HG03139 (cell line): ENCODE measurements at regions not wholly inside any gene's neighbourhood (a gene's known extent, or its start where the extent isn't known, plus 50 kb on each side); places are given as distances from the start of the nearest gene placed in this dataset.

ENCODE experiments used
- ATAC-seq: cut with Tn5 transposase; IDR thresholded peaks from one replicate; pipeline ENCODE4 v1.9.1; 2021; ENCODE audit not compliant: unreplicated experiment

DNA sequence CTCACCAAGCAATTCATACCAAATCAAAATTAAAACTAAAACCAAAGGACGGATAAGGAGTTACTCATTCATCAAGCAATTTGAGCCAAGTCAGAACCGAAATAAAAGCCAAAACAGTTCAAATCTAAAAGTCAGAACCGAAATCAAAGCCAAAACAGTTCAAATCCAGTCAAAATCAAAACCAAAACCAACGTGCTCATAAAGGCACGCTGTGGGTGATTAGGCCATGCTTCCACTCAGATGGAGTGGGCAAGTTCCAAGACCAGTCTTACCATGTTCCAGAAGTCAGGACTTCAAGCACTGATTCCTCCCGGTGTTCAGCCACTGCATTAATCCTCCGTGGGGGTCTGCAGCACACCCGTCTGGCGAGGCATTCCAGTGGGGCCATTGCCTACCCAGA, 409.3 kb downstream of the TGFB2 start:
- no peak for ATAC-seq

DNA sequence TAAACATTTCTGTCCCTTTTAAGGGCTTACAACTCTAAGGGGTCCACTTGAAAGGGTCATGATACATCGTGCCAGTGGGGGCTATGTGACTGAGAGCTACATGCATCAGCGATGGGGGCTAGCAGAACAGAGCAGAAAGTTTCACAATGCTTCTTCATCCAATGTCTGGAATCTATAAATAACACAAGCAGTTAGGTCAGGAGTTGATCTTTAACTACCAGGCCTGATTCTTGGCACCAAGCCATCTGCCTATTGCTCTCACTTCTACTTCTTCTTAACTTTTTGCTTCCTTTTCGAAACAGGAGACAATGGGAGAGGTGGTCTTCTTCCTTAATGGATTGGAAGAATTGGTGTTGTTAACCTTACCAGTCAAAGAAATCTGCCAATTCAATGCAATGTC, 410.0 kb downstream of the TGFB2 start:
- ATAC-seq = no peak

DNA sequence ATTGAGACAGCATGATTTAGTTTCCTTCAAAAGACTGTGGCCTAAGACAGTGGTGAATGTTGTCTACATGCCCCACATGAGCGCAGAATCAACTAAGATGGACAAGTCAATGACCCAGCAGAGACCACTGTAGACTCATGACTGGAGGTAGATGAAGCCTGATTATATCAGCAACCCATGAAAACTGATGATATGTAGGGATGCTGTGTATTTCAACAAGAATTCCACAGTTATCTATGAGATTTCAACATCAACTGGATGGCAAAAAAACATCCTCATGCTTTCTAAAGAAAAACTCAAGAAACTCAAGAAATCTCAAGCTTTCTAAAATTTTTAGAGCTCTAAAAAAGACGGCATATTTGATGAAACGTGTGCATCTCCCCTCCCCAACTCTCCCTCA, 413.9 kb upstream of the LYPLAL1 start:
- ATAC-seq = no peak

DNA sequence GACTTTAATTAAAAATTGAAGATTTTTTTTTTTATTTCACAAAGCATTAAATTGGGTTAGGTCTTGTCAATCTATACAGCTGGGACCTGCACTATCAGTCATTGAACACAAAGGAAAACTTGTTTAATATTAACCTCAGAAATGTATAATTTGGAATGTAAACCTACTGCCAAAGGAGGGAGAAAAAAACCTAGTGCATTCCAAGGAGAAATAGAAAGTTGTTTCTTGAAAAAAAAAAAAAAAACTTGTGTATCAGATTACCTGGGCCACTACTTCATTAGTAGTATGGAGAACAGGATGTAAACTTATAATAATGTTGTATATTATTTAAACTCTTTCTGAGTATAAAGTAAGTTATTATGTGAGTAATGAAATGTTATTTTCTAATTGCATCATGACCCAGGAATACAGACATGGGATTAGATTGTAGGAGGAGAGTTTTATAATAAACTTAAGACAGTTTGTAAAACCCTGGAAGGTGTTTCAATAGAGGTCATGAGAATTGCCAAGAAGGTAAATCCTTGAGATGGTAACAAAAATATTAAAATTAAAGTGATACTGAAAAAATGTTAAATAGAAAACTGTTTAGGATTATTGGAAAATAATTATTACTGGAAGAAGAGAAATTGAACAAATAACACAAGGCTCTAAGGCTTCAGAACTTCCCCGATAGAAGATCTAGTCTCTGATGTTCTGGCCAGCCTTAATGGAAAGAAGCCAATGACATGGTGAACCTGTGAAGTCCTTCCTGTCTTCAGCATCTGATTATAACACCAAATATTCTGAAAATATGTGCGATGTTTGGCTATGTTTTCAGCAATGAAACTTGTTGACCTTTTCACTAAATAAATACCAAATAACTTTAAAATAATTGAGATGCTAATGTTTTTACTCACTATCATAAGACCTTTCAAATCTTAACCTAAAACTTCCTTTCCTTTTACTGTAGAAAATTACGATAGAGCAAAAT, 412.8 kb upstream of the LYPLAL1 start:
- ATAC-seq = no peak

DNA sequence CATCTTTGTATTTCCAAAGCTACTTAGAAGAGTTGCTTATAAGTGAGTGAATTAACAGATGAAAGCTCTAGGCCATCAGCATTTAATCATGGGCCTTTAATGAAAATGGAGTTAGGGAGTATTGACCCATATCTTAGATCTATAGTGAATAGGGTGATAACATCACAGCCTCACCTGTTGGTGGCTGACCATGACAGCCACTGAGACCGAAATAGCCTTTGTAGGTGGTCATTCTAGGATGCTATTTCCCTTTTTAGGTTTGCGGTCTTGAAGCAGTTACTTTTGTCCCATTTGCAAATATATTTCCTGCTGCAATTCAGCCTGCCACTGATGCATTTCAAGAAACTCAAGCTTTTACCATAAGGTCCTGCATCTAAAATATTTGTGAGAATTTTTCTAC, 410.1 kb upstream of the LYPLAL1 start:
- ATAC-seq = no peak

DNA sequence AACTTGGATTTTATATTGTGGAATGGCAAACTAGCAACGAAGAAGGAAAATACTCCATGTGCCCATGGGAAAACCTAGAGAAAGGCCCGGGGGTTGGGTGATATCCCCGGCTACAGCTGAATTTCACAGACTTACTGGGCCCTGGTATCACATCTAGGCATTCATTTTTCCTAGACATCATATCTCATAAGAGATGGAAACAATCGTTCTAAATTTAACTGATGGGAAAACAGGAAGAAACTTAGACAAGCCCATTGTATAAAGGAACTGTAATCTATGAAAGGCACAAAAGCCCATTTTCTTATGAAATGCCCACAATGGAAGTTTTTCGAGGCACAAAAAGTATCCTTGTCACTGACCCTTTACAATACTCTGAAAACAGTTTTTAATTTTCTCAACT, 407.9 kb upstream of the LYPLAL1 start:
- no peak for ATAC-seq

DNA sequence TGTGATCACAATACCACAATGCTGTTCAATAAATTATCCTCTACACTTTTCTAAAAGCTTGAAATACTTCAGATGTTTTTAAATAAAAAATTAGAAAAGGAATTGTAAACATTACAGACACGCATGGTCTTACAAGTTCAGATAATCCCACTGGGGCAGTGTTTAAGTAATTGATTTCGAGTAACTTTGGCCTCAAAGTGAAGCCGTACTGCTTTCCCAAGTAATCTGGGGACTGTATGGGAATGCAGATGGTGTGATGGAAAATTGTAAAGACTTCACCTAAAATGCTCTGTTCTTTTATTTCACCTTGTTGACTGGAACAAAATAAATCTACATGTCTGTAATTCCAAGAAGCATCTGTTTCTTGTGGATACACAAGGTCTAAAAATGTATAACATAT, 401.7 kb upstream of the LYPLAL1 start:
- ATAC-seq = no peak

DNA sequence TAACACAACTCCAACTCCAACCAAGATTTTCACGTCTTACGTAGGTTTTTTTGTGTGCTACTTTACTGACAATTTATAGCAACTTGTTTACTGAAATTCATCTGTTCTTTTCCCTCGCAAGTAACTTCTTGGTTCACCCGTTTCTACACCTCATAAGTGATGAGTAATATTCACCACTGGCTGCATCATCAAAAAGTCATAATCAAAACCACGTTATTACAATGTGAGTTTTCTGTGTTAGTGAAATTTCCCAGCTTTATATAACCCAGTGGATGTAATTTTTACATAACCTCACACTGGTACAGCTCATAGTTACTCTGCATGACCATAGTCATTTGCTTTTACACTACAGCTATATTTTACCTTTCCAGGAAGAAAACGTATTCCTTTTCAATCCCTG, 401.1 kb upstream of the LYPLAL1 start:
- ATAC-seq = no peak

DNA sequence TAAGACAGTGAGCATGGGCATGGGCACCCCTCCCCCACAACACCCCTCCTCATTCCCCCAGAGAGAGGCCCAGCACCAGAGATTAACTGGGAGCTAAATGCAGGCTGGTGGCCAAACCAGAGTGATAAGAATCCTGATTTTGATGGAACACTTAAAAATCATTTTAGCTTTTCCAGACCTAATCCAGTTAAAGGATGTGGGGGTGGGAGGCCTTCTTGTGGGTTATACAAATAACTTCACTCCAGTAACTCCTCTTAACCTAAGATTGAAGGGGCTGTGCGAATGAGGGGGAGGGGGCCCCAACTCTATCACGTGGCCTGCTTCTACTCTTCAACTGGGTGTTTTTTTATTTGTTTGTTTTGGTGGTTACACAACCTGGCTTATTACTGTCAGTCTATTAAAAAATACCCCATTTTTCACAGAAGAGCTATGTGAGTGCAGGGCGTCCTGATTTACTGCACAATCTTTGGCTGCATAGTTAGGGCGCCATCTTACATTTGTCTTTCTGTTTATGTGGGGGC, 398.1 kb upstream of the LYPLAL1 start:
- no peak for ATAC-seq

DNA sequence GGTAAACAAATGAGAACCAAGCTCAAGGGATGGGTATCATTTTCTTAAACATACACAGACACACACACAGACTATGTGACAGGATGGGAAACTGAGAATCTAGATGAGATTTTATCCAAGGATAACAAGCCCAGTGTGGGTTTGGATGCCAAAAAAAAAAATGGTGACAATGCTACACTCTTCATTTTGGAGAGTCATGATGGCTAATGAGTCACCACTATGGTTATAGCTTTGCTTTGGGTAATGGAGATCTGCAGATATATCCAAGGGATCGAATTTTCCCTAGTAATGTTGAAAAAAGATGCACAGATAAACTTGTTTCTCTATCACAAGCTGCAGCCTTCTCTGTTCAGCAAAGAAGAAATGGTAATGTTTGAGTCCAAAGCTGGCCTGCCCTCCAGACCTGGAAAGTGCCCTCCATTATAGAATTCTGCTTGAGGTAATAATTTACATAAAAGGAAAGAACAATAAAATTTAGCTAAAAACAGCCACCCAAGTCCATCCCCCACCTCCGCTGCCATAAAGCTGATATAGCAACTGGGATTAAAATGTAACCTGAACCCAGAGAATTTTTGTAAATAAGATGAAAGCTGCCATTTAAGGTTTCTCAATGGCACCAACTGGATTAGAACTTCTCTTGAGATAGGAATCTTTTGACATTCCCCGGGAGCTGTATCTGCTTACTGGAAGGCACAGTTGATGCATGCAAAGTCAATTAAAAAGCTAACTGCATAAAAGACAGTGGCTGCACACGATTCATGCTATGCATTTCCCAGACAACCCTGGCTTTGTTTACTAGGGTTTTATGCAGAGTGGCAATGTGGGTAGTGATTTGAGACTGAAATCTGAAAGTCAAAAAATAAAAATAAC, 395.2 kb upstream of the LYPLAL1 start:
- no peak for ATAC-seq

DNA sequence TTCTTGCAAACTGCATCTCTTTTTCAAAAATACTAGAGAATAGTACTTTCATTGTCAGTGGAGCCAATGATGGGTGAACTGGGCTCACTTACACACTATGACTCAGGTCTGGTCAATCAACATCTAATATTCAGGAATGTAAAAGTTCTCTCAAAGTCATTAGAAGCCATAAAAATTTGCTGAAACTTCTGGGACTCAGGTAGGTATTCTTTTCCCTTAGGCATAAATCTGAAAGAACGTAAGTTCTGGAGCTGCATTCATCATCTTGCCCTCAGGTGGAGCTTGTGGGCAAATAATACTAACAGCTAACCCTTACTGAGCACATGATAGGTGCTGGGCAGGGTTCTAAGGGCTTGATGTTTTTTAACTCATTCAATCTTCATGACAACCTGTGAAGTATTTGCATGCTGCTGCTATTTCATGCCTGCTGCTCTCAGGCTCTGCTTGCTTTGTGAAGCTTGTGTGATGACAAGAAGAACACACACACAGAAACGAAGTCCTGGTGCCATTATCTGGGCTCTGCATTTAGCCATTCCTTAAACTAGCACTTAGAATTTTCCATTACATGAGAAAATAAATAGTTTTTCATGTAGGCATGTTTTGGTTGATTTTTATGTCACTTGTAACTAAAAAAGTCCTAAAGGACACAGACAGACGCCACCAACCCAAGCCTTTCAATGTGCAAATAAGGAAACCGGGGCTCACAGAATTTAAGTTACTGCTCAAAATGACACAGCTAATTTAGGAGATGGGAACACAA, 394.2 kb upstream of the LYPLAL1 start:
- ATAC-seq = no peak

DNA sequence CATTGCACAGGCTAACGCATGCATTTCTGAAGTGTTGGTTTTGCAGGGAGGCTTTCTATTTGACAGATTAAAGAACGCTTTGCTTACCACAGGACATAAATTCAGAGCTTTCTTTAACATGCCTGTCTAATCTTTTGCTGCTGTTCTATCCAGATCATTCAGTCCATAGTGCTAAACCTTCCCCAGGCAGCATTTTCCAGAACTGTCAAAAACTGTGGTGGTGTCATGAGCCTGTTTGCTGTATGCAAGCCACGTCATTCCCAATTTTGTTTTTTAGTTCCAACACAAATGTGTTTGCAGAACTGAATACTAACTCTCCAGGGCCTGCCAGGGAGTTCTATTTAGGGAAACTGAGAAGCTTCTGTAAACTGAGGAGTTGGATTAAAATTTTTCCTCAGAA, 390.5 kb upstream of the LYPLAL1 start:
- no peak for ATAC-seq

DNA sequence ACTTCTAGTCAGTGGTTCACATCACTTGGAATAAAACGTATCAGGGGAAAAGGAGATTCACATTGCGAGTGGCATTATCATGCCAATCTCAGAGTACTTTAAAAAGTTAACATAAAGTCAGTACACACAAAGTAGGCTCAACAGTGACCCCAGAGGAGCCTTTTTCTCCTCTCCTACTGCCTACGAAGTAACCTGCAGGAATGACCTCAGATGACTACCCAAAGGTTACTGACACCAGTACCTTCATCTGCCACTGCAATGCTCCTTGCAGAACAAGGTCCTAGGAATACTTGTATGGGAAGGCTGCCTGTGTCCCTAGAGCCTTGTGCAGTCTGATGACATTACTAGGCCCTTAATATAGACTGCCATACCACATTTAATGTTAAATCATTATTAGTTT, 389.8 kb upstream of the LYPLAL1 start:
- ATAC-seq = no peak

DNA sequence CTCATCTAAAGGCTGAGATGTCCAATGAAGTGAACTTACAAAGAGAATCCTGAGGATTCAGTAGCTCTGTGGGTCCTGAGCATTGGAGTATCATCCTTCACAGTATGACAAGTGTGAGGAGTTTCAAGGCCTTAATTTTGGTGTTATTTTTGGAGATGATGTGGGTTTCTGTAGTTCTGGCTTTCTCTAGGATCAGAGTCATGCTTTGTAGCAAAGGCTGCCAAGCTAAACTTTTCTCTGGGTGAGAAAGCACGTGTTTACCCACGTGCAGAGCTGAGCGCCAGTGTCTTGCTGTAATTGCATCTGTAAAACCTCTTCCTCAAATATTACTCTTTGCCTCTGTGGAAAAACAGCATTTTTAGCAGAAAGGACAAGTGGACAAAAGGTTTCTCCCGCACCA, 387.8 kb upstream of the LYPLAL1 start:
- ATAC-seq = no peak

DNA sequence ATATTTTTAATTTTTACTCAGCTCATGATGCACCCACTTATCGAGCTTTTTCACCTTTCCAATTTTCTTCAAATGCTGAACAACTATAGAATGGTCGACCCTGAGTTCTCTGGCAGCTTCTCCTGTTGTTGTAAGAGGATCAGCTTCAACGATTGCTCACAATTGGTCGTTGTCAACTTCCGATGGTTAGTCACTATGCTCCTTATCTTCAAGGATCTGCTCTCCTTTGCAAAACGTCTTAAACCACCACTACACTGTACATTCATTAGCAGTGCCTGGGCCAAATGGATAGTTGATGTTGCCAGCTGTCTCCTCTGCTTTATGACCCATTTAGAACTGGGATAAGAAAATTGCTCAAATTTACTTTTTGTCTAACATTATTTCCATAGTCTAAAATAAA, 385.9 kb upstream of the LYPLAL1 start:
- ATAC-seq = no peak

DNA sequence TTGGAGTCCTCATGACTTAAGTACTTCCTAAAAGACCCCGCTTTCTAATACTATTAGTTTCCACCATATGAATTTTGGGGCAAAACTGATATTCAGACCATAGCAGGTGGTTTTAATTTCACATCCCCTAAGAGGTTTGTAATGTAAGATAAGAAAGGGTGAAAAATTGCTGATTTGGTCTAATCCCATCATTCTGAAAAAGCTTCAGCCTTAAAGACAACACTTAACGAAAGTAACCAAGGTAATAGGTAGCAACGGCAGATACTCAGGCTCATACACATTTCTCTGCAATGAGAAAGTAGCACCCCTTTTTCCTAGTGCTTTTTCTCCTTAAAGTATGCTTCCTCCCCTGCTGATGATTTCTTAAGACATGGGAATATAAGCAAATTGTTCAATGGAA, 376.9 kb upstream of the LYPLAL1 start:
- ATAC-seq = no peak

DNA sequence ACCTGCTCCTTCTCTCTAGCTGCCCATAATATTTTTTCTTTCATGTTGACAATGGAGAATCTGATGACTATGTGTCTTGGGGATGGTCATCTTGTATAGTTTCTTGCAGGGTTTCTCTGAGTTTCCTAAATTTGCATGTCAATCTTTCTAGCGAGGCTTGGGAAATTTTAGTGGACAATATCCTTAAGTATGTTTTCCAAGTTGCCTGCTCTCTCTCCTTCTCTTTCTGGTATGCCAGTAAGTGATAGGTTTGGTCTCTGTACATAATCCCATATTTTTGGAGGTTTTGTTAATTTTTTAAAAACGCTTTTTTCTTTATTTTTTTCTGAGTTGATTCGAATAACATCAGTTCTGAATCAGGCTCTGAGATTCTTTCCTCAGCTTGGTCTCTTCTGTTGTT, 370.9 kb upstream of the LYPLAL1 start:
- no peak for ATAC-seq

DNA sequence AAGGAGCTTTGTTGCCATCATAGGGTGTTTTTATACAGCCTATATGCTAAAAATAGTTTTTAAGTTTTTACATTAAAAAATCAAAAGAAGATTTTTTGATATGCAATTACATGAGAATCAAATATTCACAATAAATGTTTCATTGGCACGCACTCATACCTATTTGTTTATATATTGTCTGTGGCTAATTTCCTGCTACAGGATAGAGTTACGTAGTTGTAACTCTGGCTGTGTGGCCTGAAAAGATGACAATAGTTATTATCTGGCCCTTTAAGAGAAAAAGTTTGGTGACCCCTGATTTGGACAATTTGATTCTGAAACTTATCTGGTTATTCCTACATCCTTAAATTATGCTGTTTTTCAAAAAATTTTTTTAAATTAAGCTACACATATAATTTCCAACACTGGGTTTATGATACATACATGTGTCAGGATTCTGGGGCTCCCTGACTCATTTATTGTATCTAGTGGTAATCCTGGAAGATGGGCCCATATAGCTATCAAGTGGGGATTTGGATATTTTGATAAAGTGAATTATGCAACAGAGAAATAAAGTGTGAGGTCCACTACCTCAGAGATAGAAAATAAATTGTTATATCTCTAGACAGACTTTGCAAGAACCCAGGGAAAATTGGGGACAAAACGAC, 370.2 kb upstream of the LYPLAL1 start:
- ATAC-seq = no peak

DNA sequence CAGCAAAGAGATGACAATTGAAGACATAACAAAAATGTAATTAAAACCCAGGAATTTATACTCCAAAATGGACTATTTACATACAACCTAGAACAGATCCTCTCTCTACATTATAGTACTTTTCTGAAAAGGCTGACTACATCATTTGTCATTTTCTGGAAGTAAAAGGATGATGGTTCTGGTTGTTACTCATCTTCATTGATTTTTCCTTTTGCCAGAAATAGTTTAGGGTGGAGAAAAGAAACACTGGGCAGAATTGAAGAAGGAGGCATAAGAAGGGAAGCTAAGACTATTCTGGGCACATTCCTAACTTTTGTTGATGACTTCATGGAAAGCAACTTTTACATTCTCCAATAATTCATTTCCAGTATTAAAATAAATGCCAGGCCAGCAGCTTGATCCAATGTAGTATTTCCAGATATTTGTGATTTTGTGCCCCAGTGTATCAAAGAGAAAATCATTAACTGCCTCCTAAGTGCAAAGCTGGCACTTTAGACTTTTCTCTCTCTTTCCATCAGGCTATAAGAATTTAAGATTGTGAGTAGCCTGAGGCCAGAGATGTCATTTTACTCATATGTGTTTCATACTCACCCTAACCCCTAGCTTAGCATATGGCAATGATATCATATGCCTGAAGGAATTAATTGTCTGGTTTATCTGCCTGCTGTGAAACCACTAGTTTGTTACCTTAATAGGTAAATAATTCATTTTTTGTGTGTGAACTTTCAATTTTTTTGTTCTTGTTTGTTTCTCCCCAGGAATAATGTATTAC, 369.5 kb upstream of the LYPLAL1 start:
- ATAC-seq = no peak

DNA sequence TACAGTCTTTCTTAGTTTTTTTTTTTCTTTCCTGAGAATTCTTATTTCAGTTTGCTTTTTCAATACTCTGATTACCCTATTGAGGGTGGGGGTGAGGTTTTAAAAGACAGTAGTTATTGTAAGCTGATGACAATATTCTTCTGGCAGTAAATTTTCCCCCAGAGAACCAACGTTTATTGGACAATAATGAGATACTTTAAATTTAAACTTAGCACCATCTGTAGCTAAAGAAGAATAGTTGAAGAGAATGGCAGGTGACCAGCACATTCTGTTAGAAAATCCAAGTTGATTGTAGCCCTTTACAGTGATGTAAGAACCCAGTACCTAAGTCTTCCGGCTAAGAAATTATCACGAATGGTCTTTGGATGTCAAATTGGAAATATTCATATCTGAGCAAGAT, 364.6 kb upstream of the LYPLAL1 start:
- no peak for ATAC-seq
